GM19043 (cell line): ENCODE measurements at regions not wholly inside any gene's neighbourhood (a gene's known extent, or its start where the extent isn't known, plus 50 kb on each side); places are given as distances from the start of the nearest gene placed in this dataset.
"Not testable (repeated sequence)": the region's sequence is repeated elsewhere in the genome, so short reads cannot be mapped to it uniquely, and the experiment has no call there.

Experiments
- ATAC-seq: cut with Tn5 transposase; IDR thresholded peaks from one replicate; pipeline ENCODE4 v1.9.1; 2021; ENCODE audit warnings: low read depth; ENCODE audit not compliant: unreplicated experiment

- ATAC-seq, result peak; percentile 75
Observed at GRCh38 chr13:52324831-52325230, 81.1 kb downstream of the THSD1 start.

DNA sequence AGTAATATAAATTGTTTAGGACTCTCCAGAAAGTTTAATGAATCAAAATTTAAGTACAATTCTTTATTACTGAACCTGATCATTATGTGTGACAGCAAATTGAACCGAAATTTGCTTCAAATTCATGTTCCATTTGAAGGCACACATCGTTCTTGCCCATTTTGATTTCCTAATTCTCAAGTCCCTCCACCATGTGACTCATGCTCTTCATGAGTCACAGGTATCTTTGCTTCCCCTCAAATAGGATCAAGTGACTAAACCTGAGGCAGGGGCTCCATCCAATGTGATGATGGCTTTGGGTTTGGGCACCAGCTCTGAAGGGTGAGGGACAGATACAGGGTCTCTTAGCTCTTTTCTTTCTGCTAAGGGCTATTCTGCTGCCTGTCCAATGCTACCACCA, 86.1 kb downstream of the THSD1 start:
- no peak for ATAC-seq

- ATAC-seq, result not testable (repeated sequence)
Observed at GRCh38 chr13:52309833-52310232, 96.1 kb downstream of the THSD1 start.

DNA sequence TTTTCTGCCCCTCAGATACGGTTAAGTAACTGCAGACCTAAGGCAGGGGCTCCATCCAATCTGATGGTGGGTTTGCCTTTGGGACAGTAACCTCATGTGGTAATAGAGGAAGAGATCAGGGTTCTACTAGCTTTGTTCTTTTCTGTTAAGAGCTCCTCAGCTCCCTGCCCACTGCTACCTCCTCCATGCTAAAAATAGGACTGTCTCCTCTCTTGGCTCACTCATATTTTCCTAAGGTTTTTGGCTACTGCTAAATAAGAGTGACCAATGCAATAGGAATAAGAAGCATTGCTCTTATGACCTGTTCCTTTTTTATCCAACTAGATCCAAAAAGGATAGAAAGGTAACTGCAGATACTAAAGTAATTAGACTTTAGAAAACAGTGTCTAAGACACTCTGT, 99.6 kb downstream of the THSD1 start:
- not testable (repeated sequence) for ATAC-seq

GRCh38 chr13:52303098-52303497, 102.9 kb downstream of the THSD1 start:
- ATAC-seq, result not testable (repeated sequence)

DNA sequence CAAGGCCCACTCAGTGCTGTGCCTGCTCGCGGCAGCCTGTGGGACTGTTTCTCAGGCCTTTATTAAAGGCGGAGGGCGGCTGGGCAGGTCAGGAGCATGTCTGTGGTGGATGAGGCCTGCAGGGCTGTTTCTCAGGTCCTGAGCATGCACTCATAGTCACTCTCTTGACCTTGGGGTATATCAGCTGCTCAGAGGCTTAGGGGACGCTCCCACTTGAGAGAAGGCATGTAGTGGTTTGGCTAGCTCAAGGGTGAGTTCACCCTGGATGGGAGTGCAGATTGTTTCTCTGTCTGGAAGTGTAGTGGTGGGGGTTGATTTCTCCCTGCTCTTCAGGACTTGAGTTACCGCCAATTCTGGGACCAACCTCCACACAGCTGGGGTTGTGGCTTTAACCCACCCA, 103.3 kb downstream of the THSD1 start:
- not testable (repeated sequence) for ATAC-seq

DNA sequence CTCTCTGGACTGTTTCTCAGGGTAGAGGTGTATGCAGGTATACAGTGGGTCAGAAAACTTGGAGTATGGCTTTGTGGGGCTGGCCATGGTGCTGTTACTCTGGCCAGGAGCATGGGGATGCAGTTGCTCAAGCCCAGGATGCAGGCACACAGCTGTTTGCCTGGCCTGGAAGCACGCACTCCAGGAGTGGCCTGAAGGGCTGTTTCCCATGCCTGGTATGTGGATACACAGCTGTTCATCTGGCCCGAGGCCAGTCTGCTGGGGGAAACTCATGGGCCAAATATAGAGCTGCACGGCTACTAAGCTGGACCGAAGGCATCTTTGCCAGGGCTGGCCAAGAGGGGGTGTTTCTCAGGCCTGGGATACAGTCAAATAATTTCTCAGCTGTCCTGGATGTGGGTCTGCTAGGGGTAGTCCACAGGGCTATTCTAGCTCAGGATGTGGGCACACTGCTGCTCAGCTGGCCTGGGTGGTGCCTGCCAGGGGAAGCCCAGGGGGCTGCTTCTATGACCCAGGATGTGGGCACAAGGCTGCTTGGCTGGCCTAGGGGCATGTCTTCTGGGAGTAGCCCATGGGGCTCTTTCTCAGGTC, 104.1 kb downstream of the THSD1 start:
- ATAC-seq, result not testable (repeated sequence)

DNA sequence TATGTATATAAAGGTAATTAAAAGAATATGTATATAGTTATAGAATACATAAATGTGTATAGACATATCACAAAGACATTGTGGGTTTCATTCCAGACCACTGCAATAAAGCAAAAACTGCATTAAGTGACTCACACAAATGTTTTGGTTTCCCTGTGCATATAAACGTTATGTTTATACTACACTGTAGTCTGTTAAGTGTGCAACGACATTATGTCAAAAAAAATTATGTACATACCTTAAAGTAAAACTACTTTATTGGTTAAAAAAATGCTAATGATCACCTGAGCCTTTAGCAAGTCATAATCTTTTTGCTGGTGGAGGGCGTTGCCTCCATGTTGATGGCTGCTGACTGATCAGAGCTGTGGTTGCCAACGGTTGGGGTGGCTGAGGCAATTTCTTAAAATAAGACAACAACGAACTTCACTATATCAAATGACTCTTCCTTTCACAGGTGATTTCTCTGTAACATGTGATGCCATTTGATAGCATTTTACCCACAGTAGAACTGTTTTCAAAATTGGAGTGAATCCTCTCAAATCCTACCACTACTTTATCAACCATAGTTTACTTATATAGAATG, 107.8 kb downstream of the THSD1 start:
- ATAC-seq, result not testable (repeated sequence)

DNA sequence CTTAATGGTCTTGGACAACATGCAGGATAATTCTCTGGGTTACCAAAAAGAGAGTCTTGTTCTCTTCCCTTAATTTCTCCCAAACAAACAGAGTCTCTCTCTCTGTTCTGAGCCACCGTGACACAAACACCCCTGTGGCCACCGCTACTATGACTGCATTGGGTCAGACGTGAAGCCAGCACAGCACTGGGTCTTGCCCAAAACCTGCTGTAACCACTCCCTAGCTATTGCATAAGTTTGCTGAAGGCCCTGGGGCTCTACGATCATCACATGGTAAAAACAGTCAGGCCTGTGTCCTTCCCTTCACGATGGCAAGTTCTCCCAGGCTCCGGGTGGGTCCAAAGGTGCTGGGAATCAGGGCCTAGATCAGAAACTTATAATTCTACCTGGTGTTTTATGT, 117.1 kb downstream of the THSD1 start:
- not testable (repeated sequence) for ATAC-seq

- ATAC-seq, result not testable (repeated sequence)
Observed at GRCh38 chr13:52281387-52281786, 122.0 kb upstream of the NEK3 start.

DNA sequence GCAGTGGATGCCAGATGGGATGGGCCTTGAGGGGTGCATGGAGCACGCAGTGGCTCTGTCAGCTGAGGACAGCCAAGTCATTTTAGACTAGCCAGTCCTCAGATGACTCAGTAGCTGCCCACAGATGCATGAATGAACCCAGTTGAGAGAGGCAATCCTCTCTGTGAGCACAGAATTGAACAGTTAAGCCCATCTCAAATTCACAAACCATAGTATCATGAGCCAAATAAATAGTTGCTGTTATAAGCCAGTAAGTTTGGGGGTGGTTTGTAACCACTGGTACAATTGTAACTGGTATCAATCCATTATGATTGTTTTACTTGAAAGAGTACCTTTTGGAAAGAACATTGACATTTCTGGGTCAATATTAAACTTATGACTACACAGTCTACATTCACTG, 120.0 kb upstream of the NEK3 start:
- ATAC-seq, result not testable (repeated sequence)

DNA sequence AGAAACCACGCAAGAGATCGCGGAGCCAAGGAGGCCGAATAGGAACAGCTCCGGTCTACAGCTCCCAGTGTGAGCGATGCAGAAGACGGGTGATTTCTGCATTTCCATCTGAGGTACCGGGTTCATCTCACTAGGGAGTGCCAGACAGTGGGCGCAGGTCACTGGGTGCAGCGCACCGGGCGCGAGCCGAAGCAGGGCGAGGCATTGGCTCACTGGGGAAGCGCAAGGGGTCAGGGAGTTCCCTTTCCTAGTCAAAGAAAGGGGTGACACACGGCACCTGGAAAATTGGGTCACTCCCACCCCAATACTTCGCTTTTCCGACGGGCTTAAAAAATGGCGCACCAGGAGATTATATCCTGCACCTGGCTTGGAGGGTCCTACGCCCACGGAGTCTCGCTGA, 94.9 kb upstream of the NEK3 start:
- ATAC-seq, result not testable (repeated sequence)

- ATAC-seq, result peak; percentile 78
Observed at GRCh38 chr13:52240752-52241151, 81.4 kb upstream of the NEK3 start.

GRCh38 chr13:52235900-52236595, 76.7 kb upstream of the NEK3 start:
- peak; percentile 66 for ATAC-seq

- ATAC-seq, result not testable (repeated sequence)
Observed at GRCh38 chr13:52234928-52235327, 75.5 kb upstream of the NEK3 start.

DNA sequence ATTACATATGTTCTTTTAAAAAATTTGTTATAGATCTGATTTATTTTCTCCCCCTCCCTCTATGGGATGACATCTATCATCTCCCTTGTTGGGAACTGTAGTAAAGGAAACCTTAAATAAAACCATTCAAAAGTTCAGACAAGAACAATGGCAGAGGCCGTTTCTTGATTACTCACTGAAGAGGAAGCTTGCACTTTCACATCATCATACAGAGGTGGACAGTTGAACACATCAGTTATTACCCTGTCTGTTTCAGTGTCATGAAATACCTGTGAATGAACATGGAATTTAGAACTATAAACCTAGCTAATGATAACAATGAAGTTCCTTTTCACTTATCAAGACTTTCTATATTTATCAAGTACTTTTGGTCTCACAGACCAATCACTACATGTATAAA, 63.7 kb upstream of the NEK3 start:
- ATAC-seq, result not testable (repeated sequence)

DNA sequence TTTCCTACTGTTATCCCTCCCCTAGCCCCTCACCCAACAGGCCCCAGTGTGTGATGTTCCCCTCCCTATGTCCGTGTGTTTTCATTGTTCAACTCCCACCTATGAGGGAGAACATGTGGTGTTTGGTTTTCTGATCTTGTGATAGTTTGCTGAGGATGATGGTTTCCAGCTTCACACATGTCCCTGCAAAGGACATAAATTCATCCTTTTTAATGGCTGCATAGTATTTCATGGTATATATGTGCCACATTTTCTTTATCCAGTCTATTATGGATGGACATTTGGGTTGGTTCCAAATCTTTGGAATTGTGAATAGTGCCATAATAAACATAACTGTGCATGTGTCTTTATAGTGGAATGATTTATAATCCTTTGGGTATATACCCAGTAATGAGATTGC, 54.5 kb upstream of the NEK3 start:
- ATAC-seq, result not testable (repeated sequence)

DNA sequence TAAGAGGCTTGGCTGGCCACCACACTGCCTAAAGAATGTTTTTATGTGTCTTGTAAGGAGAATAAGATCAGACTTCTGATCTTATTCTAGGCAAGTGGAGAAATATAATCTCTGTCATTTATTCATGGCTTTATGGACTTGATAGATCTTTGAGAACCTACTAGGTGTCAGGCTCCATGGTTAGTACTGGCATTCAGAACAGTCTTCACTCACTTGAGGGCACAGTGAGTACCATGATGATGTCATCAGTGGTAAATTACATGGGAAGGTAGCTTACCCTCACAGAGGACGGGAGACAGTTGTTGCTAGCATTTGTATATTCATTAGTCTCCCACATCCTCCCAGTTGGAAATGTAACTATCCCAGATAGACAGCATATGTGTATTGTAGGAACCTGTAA, 53.5 kb upstream of the NEK3 start:
- ATAC-seq, result not testable (repeated sequence)

GRCh38 chr13:52211416-52211776, 52.0 kb upstream of the NEK3 start:
- not testable (repeated sequence) for ATAC-seq

- not testable (repeated sequence) for ATAC-seq
Observed at GRCh38 chr13:52210564-52211415, 51.4 kb upstream of the NEK3 start.
